ENCODE measurements at regions not wholly inside any gene's neighbourhood (a gene's known extent, or its start where the extent isn't known, plus 50 kb on each side); places are given as distances from the start of the nearest gene placed in this dataset.

- Histone ChIP-seq H3K4me3 (ENCODE audit: low read depth, low read length) (no peak overlapping the region), H3K36me3 (replicated peaks) (no peaks in the 10 kb centered on the region), H3K27ac (no peak overlapping the region), H3K27me3 (replicated peaks) (no peaks in the 10 kb centered on the region)
- in situ Hi-C loops (cut with HindIII; ENCODE audit: low pct_ligation_motif_present, low sequenced_read_pairs) = no loop called here
- TF ChIP-seq CTCF (IDR thresholded peaks at IDR 0.05; ENCODE audit: low read depth, low read length, missing control alignments) = no peak
- no peak for DNase-seq
These were observed 356.2 kb downstream of the NNT start for GRCh38 chr5:43959144-43959543.

GRCh38 chr5:43947935-43948334 lies 345.0 kb downstream of the NNT start:
- H3K36me3 ChIP-seq (replicated peaks) = no peaks in the 10 kb centered on the region
- H3K27ac ChIP-seq = no peak overlapping the region
- H3K4me3 ChIP-seq (ENCODE audit: low read depth, low read length) = no peak overlapping the region
- in situ Hi-C loops (cut with HindIII; ENCODE audit: low pct_ligation_motif_present, low sequenced_read_pairs) = no loop called here
- DNase-seq = no peak
- TF ChIP-seq CTCF (IDR thresholded peaks at IDR 0.05; ENCODE audit: low read depth, low read length, missing control alignments) = no peak
- no peaks in the 10 kb centered on the region for H3K27me3 ChIP-seq (replicated peaks)

- no peak overlapping the region for H3K27ac ChIP-seq
- DNase-seq = no peak
- TF ChIP-seq CTCF (IDR thresholded peaks at IDR 0.05; ENCODE audit: low read depth, low read length, missing control alignments) = no peak
- no peaks in the 10 kb centered on the region for H3K27me3 ChIP-seq (replicated peaks)
- in situ Hi-C loops (cut with HindIII; ENCODE audit: low pct_ligation_motif_present, low sequenced_read_pairs) = no loop called here
- no peaks in the 10 kb centered on the region for H3K36me3 ChIP-seq (replicated peaks)
- H3K4me3 ChIP-seq (ENCODE audit: low read depth, low read length) = no peak overlapping the region
These were observed 338.8 kb downstream of the NNT start for GRCh38 chr5:43941806-43942205.

GRCh38 chr5:43940562-43940961 lies 337.6 kb downstream of the NNT start:
- in situ Hi-C loops (cut with HindIII; ENCODE audit: low pct_ligation_motif_present, low sequenced_read_pairs) = no loop called here
- DNase-seq = no peak
- Histone ChIP-seq H3K27me3 (replicated peaks) (no peaks in the 10 kb centered on the region), H3K27ac (no peak overlapping the region), H3K36me3 (replicated peaks) (no peaks in the 10 kb centered on the region), H3K4me3 (ENCODE audit: low read depth, low read length) (no peak overlapping the region)
- no peak for TF ChIP-seq CTCF (IDR thresholded peaks at IDR 0.05; ENCODE audit: low read depth, low read length, missing control alignments)

GRCh38 chr5:43926923-43927322 lies 323.9 kb downstream of the NNT start:
- H3K4me3 ChIP-seq (ENCODE audit: low read depth, low read length) = no peak overlapping the region
- H3K36me3 ChIP-seq (replicated peaks) = no peaks in the 10 kb centered on the region
- DNase-seq = no peak
- H3K27me3 ChIP-seq (replicated peaks) = no peaks in the 10 kb centered on the region
- no peak for TF ChIP-seq CTCF (IDR thresholded peaks at IDR 0.05; ENCODE audit: low read depth, low read length, missing control alignments)
- H3K27ac ChIP-seq = no peak overlapping the region
- in situ Hi-C loops (cut with HindIII; ENCODE audit: low pct_ligation_motif_present, low sequenced_read_pairs) = no loop called here

GRCh38 chr5:43920422-43920821 lies 317.4 kb downstream of the NNT start:
- no peak for DNase-seq
- TF ChIP-seq CTCF (IDR thresholded peaks at IDR 0.05; ENCODE audit: low read depth, low read length, missing control alignments) = no peak
- Histone ChIP-seq H3K36me3 (replicated peaks) (no peaks in the 10 kb centered on the region), H3K4me3 (ENCODE audit: low read depth, low read length) (no peak overlapping the region), H3K27ac (no peak overlapping the region), H3K27me3 (replicated peaks) (no peaks in the 10 kb centered on the region)
- in situ Hi-C loops (cut with HindIII; ENCODE audit: low pct_ligation_motif_present, low sequenced_read_pairs) = no loop called here

Data from brain microvascular endothelial cell (primary cell).